ENCODE measurements at regions not wholly inside any gene's neighbourhood (a gene's known extent, or its start where the extent isn't known, plus 50 kb on each side); places are given as distances from the start of the nearest gene placed in this dataset.
A peak's percentile ranks its signal among the peaks of the same experiment; 100 is the strongest.

GRCh38 chr7:19988860-19989259 is 215.4 kb upstream of the TMEM196 start:
- H3K27ac Mint-ChIP-seq: no peak overlapping the region
- Histone ChIP-seq H3K4me2 (no peak overlapping the region), H3K79me2 (ENCODE audit: low read depth) (no peaks in the 10 kb centered on the region), H3K9ac (no peak overlapping the region), H3K36me3 (no peaks in the 10 kb centered on the region), H4K20me1 (ENCODE audit: low read depth) (no peaks in the 10 kb centered on the region), H3F3A (ENCODE audit: low read depth) (no peaks in the 10 kb centered on the region), H3K4me1 (peaks cover 3% of the 10 kb centered on the region), H3K4me3 (no peak overlapping the region), H3K9me3 (ENCODE audit: low read depth) (no peaks in the 10 kb centered on the region), H3K27ac (no peak overlapping the region), H3K27me3 (no peaks in the 10 kb centered on the region), H2AFZ (replicated peaks) (peak overlapping the region; percentile 69)
- H3K4me3 Mint-ChIP-seq: no peak overlapping the region
- TF ChIP-seq EZH2 (IDR thresholded peaks at IDR 0.05): no peak
- TF ChIP-seq CTCF (IDR thresholded peaks at IDR 0.05): no peak
- no peak for TF ChIP-seq EZH2phosphoT487 (IDR thresholded peaks at IDR 0.05)
- H3K36me3 Mint-ChIP-seq: no peaks in the 10 kb centered on the region
- DNase-seq (ENCODE audit: low spot score): no peak
- H3K4me1 Mint-ChIP-seq: no peaks in the 10 kb centered on the region
- H3K27me3 Mint-ChIP-seq (ENCODE audit: insufficient read depth, low read depth): no peaks in the 10 kb centered on the region
- no peaks in the 10 kb centered on the region for H3K9me3 Mint-ChIP-seq

- H3K4me1 Mint-ChIP-seq: no peaks in the 10 kb centered on the region
- no peaks in the 10 kb centered on the region for H3K9me3 ChIP-seq (ENCODE audit: low read depth)
- H3K9me3 Mint-ChIP-seq: no peaks in the 10 kb centered on the region
- H3K27me3 ChIP-seq: no peaks in the 10 kb centered on the region
- no peaks in the 10 kb centered on the region for H3K36me3 ChIP-seq
- no peaks in the 10 kb centered on the region for H3K79me2 ChIP-seq (ENCODE audit: low read depth)
- no peak overlapping the region for H3K27ac ChIP-seq
- TF ChIP-seq EZH2 (IDR thresholded peaks at IDR 0.05): no peak
- TF ChIP-seq CTCF (IDR thresholded peaks at IDR 0.05): peak; percentile 22
- no peak for TF ChIP-seq EZH2phosphoT487 (IDR thresholded peaks at IDR 0.05)
- H3K36me3 Mint-ChIP-seq: no peaks in the 10 kb centered on the region
- H3K4me3 ChIP-seq: no peak overlapping the region
- H3K4me1 ChIP-seq: peaks cover 3% of the 10 kb centered on the region
- H3K9ac ChIP-seq: no peak overlapping the region
- H3K27me3 Mint-ChIP-seq (ENCODE audit: insufficient read depth, low read depth): no peaks in the 10 kb centered on the region
- H3K4me2 ChIP-seq: no peak overlapping the region
- H3F3A ChIP-seq (ENCODE audit: low read depth): no peaks in the 10 kb centered on the region
- H4K20me1 ChIP-seq (ENCODE audit: low read depth): no peaks in the 10 kb centered on the region
- peak; percentile 46 for DNase-seq (ENCODE audit: low spot score)
- H2AFZ ChIP-seq (replicated peaks): no peak overlapping the region
- no peak overlapping the region for H3K4me3 Mint-ChIP-seq
- no peak overlapping the region for H3K27ac Mint-ChIP-seq
Measured at GRCh38 chr7:19984231-19984632, 210.8 kb upstream of the TMEM196 start.

GRCh38 chr7:19982841-19983835 is 209.7 kb upstream of the TMEM196 start:
- no peaks in the 10 kb centered on the region for H3K4me1 Mint-ChIP-seq
- no peaks in the 10 kb centered on the region for H3K27me3 Mint-ChIP-seq (ENCODE audit: insufficient read depth, low read depth)
- no peaks in the 10 kb centered on the region for H3K9me3 ChIP-seq (ENCODE audit: low read depth)
- H3K9ac ChIP-seq: no peak overlapping the region
- no peaks in the 10 kb centered on the region for H3K36me3 Mint-ChIP-seq
- peak; percentile 75 for DNase-seq (ENCODE audit: low spot score)
- H3K4me3 ChIP-seq: no peak overlapping the region
- H3F3A ChIP-seq (ENCODE audit: low read depth): no peaks in the 10 kb centered on the region
- no peaks in the 10 kb centered on the region for H3K9me3 Mint-ChIP-seq
- no peak overlapping the region for H3K27ac Mint-ChIP-seq
- H3K27me3 ChIP-seq: no peaks in the 10 kb centered on the region
- H2AFZ ChIP-seq (replicated peaks): no peak overlapping the region
- no peaks in the 10 kb centered on the region for H3K4me1 ChIP-seq
- H3K36me3 ChIP-seq: no peaks in the 10 kb centered on the region
- no peaks in the 10 kb centered on the region for H3K79me2 ChIP-seq (ENCODE audit: low read depth)
- H4K20me1 ChIP-seq (ENCODE audit: low read depth): no peaks in the 10 kb centered on the region
- no peak overlapping the region for H3K4me3 Mint-ChIP-seq
- no peak for TF ChIP-seq EZH2 (IDR thresholded peaks at IDR 0.05)
- peak; percentile 68 for TF ChIP-seq CTCF (IDR thresholded peaks at IDR 0.05)
- TF ChIP-seq EZH2phosphoT487 (IDR thresholded peaks at IDR 0.05): no peak
- no peak overlapping the region for H3K4me2 ChIP-seq
- no peak overlapping the region for H3K27ac ChIP-seq
